ENCODE measurements at regions not wholly inside any gene's neighbourhood (a gene's known extent, or its start where the extent isn't known, plus 50 kb on each side); places are given as distances from the start of the nearest gene placed in this dataset.

DNA sequence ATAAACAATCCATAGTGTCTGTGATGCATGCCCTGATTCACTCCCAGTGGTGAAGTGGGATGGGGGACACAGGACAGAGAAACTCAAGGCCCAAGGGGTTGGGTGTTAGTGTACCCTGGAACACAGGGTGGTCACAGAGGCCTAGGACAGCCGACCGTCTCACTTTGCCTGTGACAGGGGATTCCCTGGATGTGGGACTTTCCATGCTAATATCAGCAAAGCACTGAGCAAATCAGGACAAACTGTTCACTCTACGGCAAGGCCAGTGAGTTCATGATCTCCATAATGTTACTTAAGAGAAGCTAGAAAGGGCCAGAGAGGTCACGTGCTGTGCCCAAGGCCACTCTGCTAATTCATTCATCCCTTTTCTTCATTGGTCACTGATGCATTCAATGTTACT, 158.7 kb upstream of the RBPJ start:
- Histone ChIP-seq H3K27me3 (ENCODE audit: control insufficient read depth in 4 of 4, insufficient read depth in 4 of 4, low read length in 3 of 4) (no peaks in the 10 kb centered on the region), H3K4me3 (ENCODE audit: low read depth in 1 of 3, low read length in 3 of 3) (no peak overlapping the region), H3K36me3 (ENCODE audit: control insufficient read depth in 4 of 4, insufficient read depth in 3 of 4, low read depth in 1 of 4, low read length in 3 of 4) (no peaks in the 10 kb centered on the region), H3K4me1 (ENCODE audit: control insufficient read depth in 4 of 4, insufficient read depth in 4 of 4, low read length in 3 of 4) (no peaks in the 10 kb centered on the region), H3K9ac (ENCODE audit: low read depth in 1 of 2, low read length in 2 of 2) (no peak overlapping the region), H3K27ac (ENCODE audit: low read depth in 1 of 2, low read length in 2 of 2) (no peak overlapping the region), H3K9me3 (ENCODE audit: control insufficient read depth in 4 of 4, low read length in 3 of 4) (no peaks in the 10 kb centered on the region)
- WGBS = 63% methylated on average over 4 of the region's 4 CpGs
- no peak for TF ChIP-seq TAF1 (conservative IDR thresholded peaks at IDR 0.05)
- no peak for TF ChIP-seq RXRA (IDR thresholded peaks at IDR 0.05)
- no peak for TF ChIP-seq YY1 (IDR thresholded peaks at IDR 0.05)
- TF ChIP-seq FOXA1 (IDR thresholded peaks at IDR 0.05) = no peak
- TF ChIP-seq, protein P1, sequence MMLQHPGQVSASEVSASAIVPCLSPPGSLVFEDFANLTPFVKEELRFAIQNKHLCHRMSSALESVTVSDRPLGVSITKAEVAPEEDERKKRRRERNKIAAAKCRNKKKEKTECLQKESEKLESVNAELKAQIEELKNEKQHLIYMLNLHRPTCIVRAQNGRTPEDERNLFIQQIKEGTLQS (IDR thresholded peaks at IDR 0.05) = no peak
- no peak for TF ChIP-seq RAD21 (IDR thresholded peaks at IDR 0.05)
- TF ChIP-seq, protein P2, sequence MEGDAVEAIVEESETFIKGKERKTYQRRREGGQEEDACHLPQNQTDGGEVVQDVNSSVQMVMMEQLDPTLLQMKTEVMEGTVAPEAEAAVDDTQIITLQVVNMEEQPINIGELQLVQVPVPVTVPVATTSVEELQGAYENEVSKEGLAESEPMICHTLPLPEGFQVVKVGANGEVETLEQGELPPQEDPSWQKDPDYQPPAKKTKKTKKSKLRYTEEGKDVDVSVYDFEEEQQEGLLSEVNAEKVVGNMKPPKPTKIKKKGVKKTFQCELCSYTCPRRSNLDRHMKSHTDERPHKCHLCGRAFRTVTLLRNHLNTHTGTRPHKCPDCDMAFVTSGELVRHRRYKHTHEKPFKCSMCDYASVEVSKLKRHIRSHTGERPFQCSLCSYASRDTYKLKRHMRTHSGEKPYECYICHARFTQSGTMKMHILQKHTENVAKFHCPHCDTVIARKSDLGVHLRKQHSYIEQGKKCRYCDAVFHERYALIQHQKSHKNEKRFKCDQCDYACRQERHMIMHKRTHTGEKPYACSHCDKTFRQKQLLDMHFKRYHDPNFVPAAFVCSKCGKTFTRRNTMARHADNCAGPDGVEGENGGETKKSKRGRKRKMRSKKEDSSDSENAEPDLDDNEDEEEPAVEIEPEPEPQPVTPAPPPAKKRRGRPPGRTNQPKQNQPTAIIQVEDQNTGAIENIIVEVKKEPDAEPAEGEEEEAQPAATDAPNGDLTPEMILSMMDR (IDR thresholded peaks at IDR 0.05; ENCODE audit: low read depth, low read length, missing input control) = no peak
- TF ChIP-seq, protein P3, sequence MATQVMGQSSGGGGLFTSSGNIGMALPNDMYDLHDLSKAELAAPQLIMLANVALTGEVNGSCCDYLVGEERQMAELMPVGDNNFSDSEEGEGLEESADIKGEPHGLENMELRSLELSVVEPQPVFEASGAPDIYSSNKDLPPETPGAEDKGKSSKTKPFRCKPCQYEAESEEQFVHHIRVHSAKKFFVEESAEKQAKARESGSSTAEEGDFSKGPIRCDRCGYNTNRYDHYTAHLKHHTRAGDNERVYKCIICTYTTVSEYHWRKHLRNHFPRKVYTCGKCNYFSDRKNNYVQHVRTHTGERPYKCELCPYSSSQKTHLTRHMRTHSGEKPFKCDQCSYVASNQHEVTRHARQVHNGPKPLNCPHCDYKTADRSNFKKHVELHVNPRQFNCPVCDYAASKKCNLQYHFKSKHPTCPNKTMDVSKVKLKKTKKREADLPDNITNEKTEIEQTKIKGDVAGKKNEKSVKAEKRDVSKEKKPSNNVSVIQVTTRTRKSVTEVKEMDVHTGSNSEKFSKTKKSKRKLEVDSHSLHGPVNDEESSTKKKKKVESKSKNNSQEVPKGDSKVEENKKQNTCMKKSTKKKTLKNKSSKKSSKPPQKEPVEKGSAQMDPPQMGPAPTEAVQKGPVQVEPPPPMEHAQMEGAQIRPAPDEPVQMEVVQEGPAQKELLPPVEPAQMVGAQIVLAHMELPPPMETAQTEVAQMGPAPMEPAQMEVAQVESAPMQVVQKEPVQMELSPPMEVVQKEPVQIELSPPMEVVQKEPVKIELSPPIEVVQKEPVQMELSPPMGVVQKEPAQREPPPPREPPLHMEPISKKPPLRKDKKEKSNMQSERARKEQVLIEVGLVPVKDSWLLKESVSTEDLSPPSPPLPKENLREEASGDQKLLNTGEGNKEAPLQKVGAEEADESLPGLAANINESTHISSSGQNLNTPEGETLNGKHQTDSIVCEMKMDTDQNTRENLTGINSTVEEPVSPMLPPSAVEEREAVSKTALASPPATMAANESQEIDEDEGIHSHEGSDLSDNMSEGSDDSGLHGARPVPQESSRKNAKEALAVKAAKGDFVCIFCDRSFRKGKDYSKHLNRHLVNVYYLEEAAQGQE (IDR thresholded peaks at IDR 0.05) = no peak
- no peak for TF ChIP-seq HNF4G (IDR thresholded peaks at IDR 0.05)
- no peak for TF ChIP-seq JUND (IDR thresholded peaks at IDR 0.05)
- TF ChIP-seq, protein P4, sequence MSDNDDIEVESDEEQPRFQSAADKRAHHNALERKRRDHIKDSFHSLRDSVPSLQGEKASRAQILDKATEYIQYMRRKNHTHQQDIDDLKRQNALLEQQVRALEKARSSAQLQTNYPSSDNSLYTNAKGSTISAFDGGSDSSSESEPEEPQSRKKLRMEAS (IDR thresholded peaks at IDR 0.05) = no peak
- TF ChIP-seq NR2F2 (IDR thresholded peaks at IDR 0.05) = no peak
- TF ChIP-seq SP1 (IDR thresholded peaks at IDR 0.05) = no peak
- TF ChIP-seq, protein P5, sequence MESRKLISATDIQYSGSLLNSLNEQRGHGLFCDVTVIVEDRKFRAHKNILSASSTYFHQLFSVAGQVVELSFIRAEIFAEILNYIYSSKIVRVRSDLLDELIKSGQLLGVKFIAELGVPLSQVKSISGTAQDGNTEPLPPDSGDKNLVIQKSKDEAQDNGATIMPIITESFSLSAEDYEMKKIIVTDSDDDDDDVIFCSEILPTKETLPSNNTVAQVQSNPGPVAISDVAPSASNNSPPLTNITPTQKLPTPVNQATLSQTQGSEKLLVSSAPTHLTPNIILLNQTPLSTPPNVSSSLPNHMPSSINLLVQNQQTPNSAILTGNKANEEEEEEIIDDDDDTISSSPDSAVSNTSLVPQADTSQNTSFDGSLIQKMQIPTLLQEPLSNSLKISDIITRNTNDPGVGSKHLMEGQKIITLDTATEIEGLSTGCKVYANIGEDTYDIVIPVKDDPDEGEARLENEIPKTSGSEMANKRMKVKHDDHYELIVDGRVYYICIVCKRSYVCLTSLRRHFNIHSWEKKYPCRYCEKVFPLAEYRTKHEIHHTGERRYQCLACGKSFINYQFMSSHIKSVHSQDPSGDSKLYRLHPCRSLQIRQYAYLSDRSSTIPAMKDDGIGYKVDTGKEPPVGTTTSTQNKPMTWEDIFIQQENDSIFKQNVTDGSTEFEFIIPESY (IDR thresholded peaks at IDR 0.05) = no peak
- no peak for TF ChIP-seq HNF4A (conservative IDR thresholded peaks at IDR 0.05)
- TF ChIP-seq GABPA (IDR thresholded peaks at IDR 0.05 in 1 of 2, conservative IDR thresholded peaks at IDR 0.05 in 1 of 2) = no peak
- TF ChIP-seq EGR1 (IDR thresholded peaks at IDR 0.05; ENCODE audit: low read depth in 2 of 2) = no peak
- no peak for DNase-seq (ENCODE audit: low spot score)

All from liver (tissue), 8 donors.